Transverse colon (tissue), 4 donors: ENCODE measurements at regions not wholly inside any gene's neighbourhood (a gene's known extent, or its start where the extent isn't known, plus 50 kb on each side); places are given as distances from the start of the nearest gene placed in this dataset.
A peak's percentile ranks its signal among the peaks of the same experiment; 100 is the strongest.

Experiments used
- DNase-seq: peaks from one replicate; pipeline ENCODE4 v3.0.0-alpha.2; 2019
- H3K27ac ChIP-seq, 4 donors: fragments of 200-600 bp; sonication (generic); 2 replicates each; pipeline ENCODE4 v1.5.1; 2016 to 2018; ENCODE audit warnings: inconsistent platforms in 4 of 4
- H3K27me3 ChIP-seq: fragments of 200-600 bp; sonication (generic); 2 replicates; pipeline ENCODE4 v1.5.1; 2017; ENCODE audit warnings: inconsistent platforms
- H3K36me3 ChIP-seq, 4 donors: fragments of 200-600 bp; sonication (generic); 2 replicates each; pipeline ENCODE4 v1.5.1; 2017 to 2019; ENCODE audit warnings: inconsistent platforms in 4 of 4
- H3K4me1 ChIP-seq, 4 donors: fragments of 200-600 bp; sonication (generic); 2 replicates each; pipeline ENCODE4 v1.5.1; 2017 to 2020; ENCODE audit warnings: inconsistent platforms in 4 of 4
- H3K4me3 ChIP-seq, 4 donors: fragments of 200-600 bp; sonication (generic); 1 replicate in 1 of 4; 2 replicates in 3 of 4; pipeline versions ENCODE4 v1.5.1 to v1.6.1; 2017 to 2019; ENCODE audit warnings: inconsistent platforms in 4 of 4
- H3K9me3 ChIP-seq, 2 donors: fragments of 200-600 bp; sonication (generic); 2 replicates each; pipeline ENCODE4 v1.5.1; 2017 to 2019; ENCODE audit warnings: inconsistent platforms in 2 of 2
- EP300 ChIP-seq: sonication (generic); formaldehyde crosslinking; IDR thresholded peaks from one replicate; pipeline ENCODE4 v1.6.1; 2017; ENCODE audit warnings: antibody characterized with exemption, low read depth
- POLR2A ChIP-seq: fragments of 450-650 bp; IDR thresholded peaks from one replicate; pipeline ENCODE4 v1.6.1; 2016; ENCODE audit warnings: antibody characterized with exemption, mild to moderate bottlenecking, moderate library complexity
- POLR2AphosphoS5 ChIP-seq, 3 donors: sonication (generic); formaldehyde crosslinking; IDR thresholded peaks; one replicate each; pipeline ENCODE4 v1.6.1; 2016; ENCODE audit warnings: antibody characterized with exemption in 3 of 3
- WGBS, 2 donors: methylation state at CpG; one replicate each; pipeline ENCODE4 v1.1.5; 2018; ENCODE audit warnings: low coverage in 1 of 2; 5-methylcytosine and 5-hydroxymethylcytosine counted together
- in situ Hi-C, 4 donors: fragments of 200-750 bp; cut with MboI; loops; one replicate each; pipeline versions ENCODE4 v1.15.0 to v1.15.1; 2017; ENCODE audit warnings: low sequenced_read_pairs in 3 of 4, low pct_ligation_motif_present in 1 of 4, low pct_unique_long_range_greater_than_20kb in 1 of 4
- intact Hi-C: fragments of 100-400 bp; cut with DNase I; formaldehyde crosslinking; loops from one replicate; pipeline ENCODE4 v1.15.1; 2023; ENCODE audit warnings: low total_unique reads
- TF ChIP-seq, protein P1 (sequence below), 5 experiments: fragments of 200-600 bp in 3 of 5; fragments of 450-650 bp in 2 of 5; sonication (generic) in 3 of 5; IDR thresholded peaks; 1 replicate in 2 of 5; 2 replicates in 3 of 5; pipeline ENCODE4 v1.5.1; 2016 to 2017; ENCODE audit warnings: antibody characterized with exemption in 5 of 5, inconsistent platforms in 3 of 5, mild to moderate bottlenecking in 2 of 5, moderate library complexity in 1 of 5

- Histone ChIP-seq H3K9me3 (no peaks in the 10 kb centered on the region), H3K27ac (peak overlapping the region; percentile 14 to 49 (median 46)), H3K27me3 (no peaks in the 10 kb centered on the region), H3K36me3 (no peaks in the 10 kb centered on the region), H3K4me1 (peaks cover 0 to 28% (median 17%) of the 10 kb centered on the region in 4 donors), H3K4me3 (no peak overlapping the region)
- DNase-seq = peak; percentile 14
- no peak for TF ChIP-seq POLR2A
- WGBS, 2 donors = 20 to 37% methylated on average over 1 to 7 of the region's 7 CpGs
- intact Hi-C loops = no loop called here
- in situ Hi-C loops = no loop called here
These were observed 82.7 kb downstream of the CDC7 start for GRCh38 chr1:91583326-91583755.

DNA sequence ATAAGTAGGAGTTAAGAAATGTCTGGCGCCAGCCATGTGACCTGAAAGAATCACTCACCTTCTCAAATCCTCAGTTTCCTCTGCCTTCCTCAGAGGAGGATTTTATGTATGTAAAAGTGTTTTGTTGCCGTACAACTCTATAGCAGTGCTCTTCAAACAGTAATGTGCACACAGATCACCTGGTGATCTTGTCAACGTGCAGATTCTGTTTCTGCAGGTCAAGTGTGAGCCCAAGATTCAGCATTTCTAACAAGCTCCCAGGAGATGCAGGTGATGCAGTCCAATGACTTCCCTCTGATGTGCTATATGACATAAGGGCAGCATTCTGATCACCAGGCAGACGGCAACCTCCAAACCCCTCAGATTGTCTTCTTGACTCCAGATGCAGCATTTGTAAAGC is 83.7 kb downstream of the CDC7 start:
- intact Hi-C loops = no loop called here
- H3K36me3 ChIP-seq = no peaks in the 10 kb centered on the region
- TF ChIP-seq POLR2AphosphoS5 (IDR thresholded peaks at IDR 0.05) (no peak), EP300 (no peak), POLR2A (no peak)
- TF ChIP-seq, protein P1, sequence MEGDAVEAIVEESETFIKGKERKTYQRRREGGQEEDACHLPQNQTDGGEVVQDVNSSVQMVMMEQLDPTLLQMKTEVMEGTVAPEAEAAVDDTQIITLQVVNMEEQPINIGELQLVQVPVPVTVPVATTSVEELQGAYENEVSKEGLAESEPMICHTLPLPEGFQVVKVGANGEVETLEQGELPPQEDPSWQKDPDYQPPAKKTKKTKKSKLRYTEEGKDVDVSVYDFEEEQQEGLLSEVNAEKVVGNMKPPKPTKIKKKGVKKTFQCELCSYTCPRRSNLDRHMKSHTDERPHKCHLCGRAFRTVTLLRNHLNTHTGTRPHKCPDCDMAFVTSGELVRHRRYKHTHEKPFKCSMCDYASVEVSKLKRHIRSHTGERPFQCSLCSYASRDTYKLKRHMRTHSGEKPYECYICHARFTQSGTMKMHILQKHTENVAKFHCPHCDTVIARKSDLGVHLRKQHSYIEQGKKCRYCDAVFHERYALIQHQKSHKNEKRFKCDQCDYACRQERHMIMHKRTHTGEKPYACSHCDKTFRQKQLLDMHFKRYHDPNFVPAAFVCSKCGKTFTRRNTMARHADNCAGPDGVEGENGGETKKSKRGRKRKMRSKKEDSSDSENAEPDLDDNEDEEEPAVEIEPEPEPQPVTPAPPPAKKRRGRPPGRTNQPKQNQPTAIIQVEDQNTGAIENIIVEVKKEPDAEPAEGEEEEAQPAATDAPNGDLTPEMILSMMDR (IDR thresholded peaks at IDR 0.05) = no peak
- H3K4me3 ChIP-seq = no peak overlapping the region
- peaks cover 0 to 18% (median 10%) of the 10 kb centered on the region in 4 donors for H3K4me1 ChIP-seq
- in situ Hi-C loops = no loop called here
- no peaks in the 10 kb centered on the region for H3K27me3 ChIP-seq
- no peaks in the 10 kb centered on the region for H3K9me3 ChIP-seq
- 91 to 93% methylated on average over 2 to 4 of the region's 4 CpGs for WGBS, 2 donors
- no peak for DNase-seq
- H3K27ac ChIP-seq = peak overlapping the region in 3 of 4 donors; percentile 8 to 49 (median 14)

DNA sequence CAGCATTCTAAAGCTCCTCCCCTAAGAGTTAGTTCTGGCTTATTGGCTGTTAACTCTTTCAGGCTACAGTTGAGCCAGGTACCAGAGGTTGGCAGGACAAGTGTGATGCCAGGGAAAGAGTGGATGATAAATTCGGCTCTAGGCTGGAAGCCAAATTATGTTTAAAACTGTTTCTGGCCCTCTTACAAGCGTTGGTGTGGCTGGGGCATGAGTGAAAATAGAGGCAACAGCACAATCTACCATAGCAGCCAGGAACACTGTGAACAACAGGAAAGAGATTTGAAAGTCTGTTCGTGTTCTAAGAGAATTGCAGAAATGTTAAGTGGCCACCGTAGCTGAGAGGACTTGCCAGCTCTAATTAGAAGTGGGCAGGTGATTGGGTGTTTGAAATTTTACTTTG is 84.2 kb downstream of the CDC7 start:
- intact Hi-C loops = no loop called here
- WGBS, 2 donors = 56 to 67% methylated on average over 2 to 4 of the region's 4 CpGs
- Histone ChIP-seq H3K27ac (peak overlapping the region; percentile 8 to 32 (median 24)), H3K36me3 (no peaks in the 10 kb centered on the region), H3K4me3 (no peak overlapping the region), H3K4me1 (peaks cover 0 to 13% (median 6%) of the 10 kb centered on the region in 4 donors), H3K27me3 (no peaks in the 10 kb centered on the region), H3K9me3 (no peaks in the 10 kb centered on the region)
- no peak for TF ChIP-seq POLR2A
- TF ChIP-seq, protein P1 (IDR thresholded peaks at IDR 0.05) = no peak
- no peak for TF ChIP-seq EP300
- TF ChIP-seq POLR2AphosphoS5 (IDR thresholded peaks at IDR 0.05) = no peak
- in situ Hi-C loops = no loop called here
- no peak for DNase-seq

DNA sequence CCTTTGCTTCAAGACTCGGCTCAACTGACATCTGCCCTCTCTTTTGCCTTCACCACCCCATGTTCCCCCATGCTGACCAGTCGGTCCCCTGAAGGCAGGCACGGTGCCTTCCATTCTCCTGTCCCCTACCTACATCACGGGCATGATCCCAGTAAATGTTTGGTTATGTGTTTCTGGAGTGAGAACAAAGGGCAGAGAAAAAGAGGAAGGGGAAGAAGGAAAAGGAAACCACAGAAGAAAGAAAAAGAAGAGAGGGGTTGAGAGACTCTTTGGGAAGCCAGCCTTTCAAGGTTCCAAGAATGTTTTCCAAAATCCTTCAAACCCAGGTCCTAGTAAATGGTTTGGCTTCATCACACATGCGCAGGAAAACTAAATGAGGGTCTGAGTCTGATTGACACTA is 84.9 kb downstream of the CDC7 start:
- intact Hi-C loops (no loop called here), in situ Hi-C loops (no loop called here)
- H3K9me3 ChIP-seq = no peaks in the 10 kb centered on the region
- no peak for DNase-seq
- H3K4me1 ChIP-seq = peaks cover 0 to 8% (median 4%) of the 10 kb centered on the region in 4 donors
- H3K27ac ChIP-seq = peak overlapping the region; percentile 8 to 32 (median 24)
- 73% methylated on average over 5 of the region's 5 CpGs; no CpG with 5 or more reads in 1 of the 2 donors for WGBS, 2 donors
- H3K36me3 ChIP-seq = no peaks in the 10 kb centered on the region
- no peak overlapping the region for H3K4me3 ChIP-seq
- no peaks in the 10 kb centered on the region for H3K27me3 ChIP-seq
- no peak for TF ChIP-seq POLR2A
- no peak for TF ChIP-seq POLR2AphosphoS5 (IDR thresholded peaks at IDR 0.05)
- TF ChIP-seq, protein P1 (IDR thresholded peaks at IDR 0.05) = no peak
- no peak for TF ChIP-seq EP300

GRCh38 chr1:91585982-91586381 is 85.3 kb downstream of the CDC7 start:
- WGBS, 2 donors = 67 to 75% methylated on average over 3 to 7 of the region's 7 CpGs

More at GRCh38 chr1:91585982-91586381, 85.3 kb downstream of the CDC7 start:
- Histone ChIP-seq H3K27me3 (no peaks in the 10 kb centered on the region), H3K4me3 (no peak overlapping the region), H3K36me3 (no peaks in the 10 kb centered on the region), H3K9me3 (no peaks in the 10 kb centered on the region), H3K27ac (peak overlapping the region in 1 of 4 donors; percentile 30), H3K4me1 (peaks cover 0 to 8% (median 4%) of the 10 kb centered on the region in 4 donors)
- in situ Hi-C loops = no loop called here
- intact Hi-C loops = no loop called here
- no peak for TF ChIP-seq EP300
- TF ChIP-seq, protein P1 (IDR thresholded peaks at IDR 0.05) = no peak
- no peak for TF ChIP-seq POLR2A
- TF ChIP-seq POLR2AphosphoS5 (IDR thresholded peaks at IDR 0.05) = no peak
- DNase-seq = no peak
